ENCODE measurements at regions not wholly inside any gene's neighbourhood (a gene's known extent, or its start where the extent isn't known, plus 50 kb on each side); places are given as distances from the start of the nearest gene placed in this dataset.

- Histone ChIP-seq H3K27me3 (ENCODE audit: control insufficient read depth, insufficient read depth, low read length) (no peaks in the 10 kb centered on the region), H3K9ac (ENCODE audit: low read depth, low read length) (no peak overlapping the region), H3K9me3 (ENCODE audit: control insufficient read depth, insufficient read depth, low read length) (no peaks in the 10 kb centered on the region), H3K4me1 (ENCODE audit: control insufficient read depth, insufficient read depth, low read length) (no peaks in the 10 kb centered on the region), H3K36me3 (ENCODE audit: control insufficient read depth, insufficient read depth, low read length) (no peaks in the 10 kb centered on the region), H3K4me3 (ENCODE audit: low read depth, low read length) (no peak overlapping the region)
These were observed 58.4 kb upstream of the HS3ST1 start for GRCh38 chr4:11487139-11487538.

GRCh38 chr4:11485926-11486325 lies 57.2 kb upstream of the HS3ST1 start:
- no peaks in the 10 kb centered on the region for H3K27me3 ChIP-seq (ENCODE audit: control insufficient read depth, insufficient read depth, low read length)
- no peaks in the 10 kb centered on the region for H3K9me3 ChIP-seq (ENCODE audit: control insufficient read depth, insufficient read depth, low read length)
- H3K9ac ChIP-seq (ENCODE audit: low read depth, low read length), result no peak overlapping the region
- H3K4me3 ChIP-seq (ENCODE audit: low read depth, low read length), result no peak overlapping the region
- no peaks in the 10 kb centered on the region for H3K4me1 ChIP-seq (ENCODE audit: control insufficient read depth, insufficient read depth, low read length)
- no peaks in the 10 kb centered on the region for H3K36me3 ChIP-seq (ENCODE audit: control insufficient read depth, insufficient read depth, low read length)

- Histone ChIP-seq H3K4me3 (ENCODE audit: low read depth, low read length) (no peak overlapping the region), H3K27me3 (ENCODE audit: control insufficient read depth, insufficient read depth, low read length) (no peaks in the 10 kb centered on the region), H3K9me3 (ENCODE audit: control insufficient read depth, insufficient read depth, low read length) (no peaks in the 10 kb centered on the region), H3K36me3 (ENCODE audit: control insufficient read depth, insufficient read depth, low read length) (no peaks in the 10 kb centered on the region), H3K9ac (ENCODE audit: low read depth, low read length) (no peak overlapping the region), H3K4me1 (ENCODE audit: control insufficient read depth, insufficient read depth, low read length) (no peaks in the 10 kb centered on the region)
These were observed 55.8 kb upstream of the HS3ST1 start for GRCh38 chr4:11484531-11484930.

GRCh38 chr4:11483046-11483445 lies 54.4 kb upstream of the HS3ST1 start:
- Histone ChIP-seq H3K9ac (ENCODE audit: low read depth, low read length) (no peak overlapping the region), H3K9me3 (ENCODE audit: control insufficient read depth, insufficient read depth, low read length) (no peaks in the 10 kb centered on the region), H3K27me3 (ENCODE audit: control insufficient read depth, insufficient read depth, low read length) (no peaks in the 10 kb centered on the region), H3K36me3 (ENCODE audit: control insufficient read depth, insufficient read depth, low read length) (no peaks in the 10 kb centered on the region), H3K4me3 (ENCODE audit: low read depth, low read length) (no peak overlapping the region), H3K4me1 (ENCODE audit: control insufficient read depth, insufficient read depth, low read length) (no peaks in the 10 kb centered on the region)

- Histone ChIP-seq H3K9me3 (ENCODE audit: control insufficient read depth, insufficient read depth, low read length) (no peaks in the 10 kb centered on the region), H3K9ac (ENCODE audit: low read depth, low read length) (no peak overlapping the region), H3K27me3 (ENCODE audit: control insufficient read depth, insufficient read depth, low read length) (no peaks in the 10 kb centered on the region), H3K36me3 (ENCODE audit: control insufficient read depth, insufficient read depth, low read length) (no peaks in the 10 kb centered on the region), H3K4me3 (ENCODE audit: low read depth, low read length) (no peak overlapping the region), H3K4me1 (ENCODE audit: control insufficient read depth, insufficient read depth, low read length) (no peaks in the 10 kb centered on the region)
These were observed 52.0 kb upstream of the HS3ST1 start for GRCh38 chr4:11480683-11481082.

Data from iPS-15b (cell line).